ENCODE measurements at regions not wholly inside any gene's neighbourhood (a gene's known extent, or its start where the extent isn't known, plus 50 kb on each side); places are given as distances from the start of the nearest gene placed in this dataset.

GRCh38 chr13:103715335-103715734 is 649.1 kb upstream of the SLC10A2 start:
- H3K4me1 ChIP-seq (ENCODE audit: control insufficient read depth, insufficient read depth, low read length), result no peaks in the 10 kb centered on the region

More at GRCh38 chr13:103715335-103715734, 649.1 kb upstream of the SLC10A2 start:
- in situ Hi-C loops (cut with MboI; ENCODE audit: low sequenced_read_pairs) (no loop called here), dilution Hi-C loops (cut with HindIII; ENCODE audit: low sequenced_read_pairs, unreplicated experiment) (no loop called here), intact Hi-C loops (cut with micrococcal nuclease) (no loop called here)
- Histone ChIP-seq H3K23ac (ENCODE audit: low read depth, low read length) (no peak overlapping the region), H2AK5ac (ENCODE audit: low read depth, low read length) (no peak overlapping the region), H3K14ac (replicated peaks; ENCODE audit: low read depth, low read length) (no peak overlapping the region), H3K9ac (ENCODE audit: low read depth, low read length) (no peak overlapping the region), H4K91ac (ENCODE audit: insufficient read depth, low read depth, low read length) (no peak overlapping the region), H3K27me3 (ENCODE audit: control insufficient read depth, insufficient read depth, low read length) (no peaks in the 10 kb centered on the region), H4K20me1 (ENCODE audit: insufficient read depth, low read length) (no peaks in the 10 kb centered on the region), H3K9me3 (ENCODE audit: control insufficient read depth, insufficient read depth, low read length) (peaks cover 5% of the 10 kb centered on the region), H3K36me3 (ENCODE audit: control insufficient read depth, insufficient read depth, low read length) (no peaks in the 10 kb centered on the region), H4K5ac (ENCODE audit: low read depth, low read length) (no peak overlapping the region), H2BK120ac (ENCODE audit: low read depth, low read length) (no peak overlapping the region), H3K4ac (ENCODE audit: low read depth, low read length) (no peak overlapping the region), H3K18ac (ENCODE audit: low read depth, low read length) (no peak overlapping the region), H3K56ac (ENCODE audit: extremely low read depth, insufficient read depth, low read length) (no peak overlapping the region), H3K27ac (ENCODE audit: insufficient read depth, low read length) (no peak overlapping the region), H4K8ac (ENCODE audit: low read depth in 2 of 2, low read length in 2 of 2) (no peak overlapping the region), H2BK5ac (ENCODE audit: low read depth, low read length, poor library complexity, severe bottlenecking) (no peak overlapping the region), H2BK20ac (ENCODE audit: low read depth, low read length) (no peak overlapping the region), H3K9me1 (ENCODE audit: insufficient read depth, low read length) (no peaks in the 10 kb centered on the region), H2AFZ (replicated peaks; ENCODE audit: low read length, poor library complexity) (no peak overlapping the region), H3K4me2 (ENCODE audit: low read depth, low read length) (no peak overlapping the region), H2BK15ac (ENCODE audit: low read depth, low read length) (no peak overlapping the region), H2AK9ac (replicated peaks; ENCODE audit: low read depth, low read length, poor library complexity) (no peak overlapping the region), H3K79me1 (ENCODE audit: low read depth in 1 of 2, low read length in 2 of 2) (no peaks in the 10 kb centered on the region), H3K4me3 (ENCODE audit: insufficient read depth, low read depth, low read length) (no peak overlapping the region)
- WGBS, 2 experiments (ENCODE audit: extremely low coverage in 2 of 2, insufficient read length in 1 of 2), result no CpG with 5 or more reads among the region's 5 CpGs
- ChIA-PET CTCF (no interaction called here), POLR2A (ENCODE audit: unreplicated experiment) (no interaction called here)
- DNase-seq (no peak), ATAC-seq (ENCODE audit: low read depth) (no peak)
- no TSS peak for BruUV-seq (replicated peaks)
- TF ChIP-seq MXI1 (IDR thresholded peaks at IDR 0.05; ENCODE audit: borderline replicate concordance, low read depth, low read length) (no peak), RFX5 (IDR thresholded peaks at IDR 0.05; ENCODE audit: low read depth, low read length) (no peak), USF2 (IDR thresholded peaks at IDR 0.05; ENCODE audit: low read depth, low read length) (no peak), CTCF (conservative IDR thresholded peaks at IDR 0.05; ENCODE audit: low read depth, low read length) (no peak), BHLHE40 (IDR thresholded peaks at IDR 0.05; ENCODE audit: low read depth, low read length) (no peak)

Data from IMR-90 (cell line).